Uterus (tissue), 3 donors: ENCODE measurements at regions not wholly inside any gene's neighbourhood (a gene's known extent, or its start where the extent isn't known, plus 50 kb on each side); places are given as distances from the start of the nearest gene placed in this dataset.
A peak's percentile ranks its signal among the peaks of the same experiment; 100 is the strongest.

Experiments used
- DNase-seq, 2 donors: peaks; one replicate each; pipeline ENCODE4 v3.0.0-alpha.2; 2019 to 2020
- H3K27ac ChIP-seq, 2 donors: fragments of 200-600 bp; sonication (generic); 1 replicate in 1 of 2; 2 replicates in 1 of 2; pipeline ENCODE4 v1.5.1; 2016 to 2018
- H3K27me3 ChIP-seq, 2 donors: fragments of 200-600 bp; sonication (generic); one replicate each; pipeline ENCODE4 v1.5.1; 2018 to 2019; ENCODE audit warnings: control low read depth in 1 of 2
- H3K36me3 ChIP-seq, 2 donors: fragments of 200-600 bp; sonication (generic); one replicate each; pipeline ENCODE4 v1.5.1; 2019; ENCODE audit warnings: control low read depth in 1 of 2
- H3K4me1 ChIP-seq, 2 donors: fragments of 200-600 bp; sonication (generic); one replicate each; pipeline ENCODE4 v1.5.1; 2018 to 2019; ENCODE audit warnings: control low read depth in 1 of 2
- H3K4me3 ChIP-seq, 2 donors: fragments of 200-600 bp; sonication (generic); 1 replicate in 1 of 2; 2 replicates in 1 of 2; pipeline ENCODE4 v1.5.1; 2018 to 2019; ENCODE audit warnings: mild to moderate bottlenecking in 1 of 2
- H3K9me3 ChIP-seq, 2 donors: fragments of 200-600 bp; sonication (generic); one replicate each; pipeline ENCODE4 v1.5.1; 2019; ENCODE audit warnings: control low read depth in 1 of 2
- CTCF ChIP-seq, 4 experiments: fragments of 200-600 bp in 2 of 4; fragments of 450-650 bp in 2 of 4; sonication (generic) in 2 of 4; IDR thresholded peaks; one replicate each; pipeline ENCODE4 v1.5.1; 2016 to 2019; ENCODE audit warnings: antibody characterized with exemption in 4 of 4, mild to moderate bottlenecking in 2 of 4, moderate library complexity in 1 of 4
- POLR2A ChIP-seq, 2 donors: fragments of 450-650 bp; IDR thresholded peaks; one replicate each; pipeline ENCODE4 v1.6.1; 2016; ENCODE audit warnings: antibody characterized with exemption in 2 of 2, mild to moderate bottlenecking in 1 of 2, moderate library complexity in 1 of 2
- intact Hi-C: fragments of 100-400 bp; cut with DNase I; formaldehyde crosslinking; loops from one replicate; pipeline ENCODE4 v1.15.1; 2023; ENCODE audit warnings: low total_unique reads
- donor health status: DM: yes; HTN: yes; CAD: no.

GRCh38 chr1:239816081-239816782 is 275.5 kb upstream of the FMN2 start:
- H3K27me3 ChIP-seq, result no peaks in the 10 kb centered on the region
- peak overlapping the region; percentile 86 to 90 for H3K27ac ChIP-seq
- peak; percentile 56 to 78 for DNase-seq
- no peaks in the 10 kb centered on the region for H3K36me3 ChIP-seq
- intact Hi-C loops, result no loop called here
- peaks cover 0 to 9% of the 10 kb centered on the region in 2 donors for H3K4me1 ChIP-seq
- no peak overlapping the region for H3K4me3 ChIP-seq
- no peak for TF ChIP-seq POLR2A (IDR thresholded peaks at IDR 0.05)
- no peak for TF ChIP-seq CTCF (IDR thresholded peaks at IDR 0.05)
- no peaks in the 10 kb centered on the region for H3K9me3 ChIP-seq

GRCh38 chr1:239817276-239817675 is 274.4 kb upstream of the FMN2 start:
- no peak overlapping the region for H3K4me3 ChIP-seq
- no peaks in the 10 kb centered on the region for H3K27me3 ChIP-seq
- DNase-seq, result no peak
- intact Hi-C loops, result no loop called here
- H3K27ac ChIP-seq, result peak overlapping the region; percentile 86 to 90
- peaks cover 0 to 9% of the 10 kb centered on the region in 2 donors for H3K4me1 ChIP-seq
- no peak for TF ChIP-seq CTCF (IDR thresholded peaks at IDR 0.05)
- TF ChIP-seq POLR2A (IDR thresholded peaks at IDR 0.05), result no peak
- no peaks in the 10 kb centered on the region for H3K9me3 ChIP-seq
- no peaks in the 10 kb centered on the region for H3K36me3 ChIP-seq

GRCh38 chr1:239817801-239818200 is 273.9 kb upstream of the FMN2 start:
- H3K4me1 ChIP-seq, result peaks cover 0 to 9% of the 10 kb centered on the region in 2 donors
- H3K4me3 ChIP-seq, result no peak overlapping the region
- H3K27me3 ChIP-seq, result no peaks in the 10 kb centered on the region
- no peaks in the 10 kb centered on the region for H3K9me3 ChIP-seq
- no peak for DNase-seq
- intact Hi-C loops, result no loop called here
- H3K36me3 ChIP-seq, result no peaks in the 10 kb centered on the region
- no peak for TF ChIP-seq POLR2A (IDR thresholded peaks at IDR 0.05)
- TF ChIP-seq CTCF (IDR thresholded peaks at IDR 0.05), result no peak
- H3K27ac ChIP-seq, result peak overlapping the region in 1 of 2 donors; percentile 86

- Histone ChIP-seq H3K36me3 (no peaks in the 10 kb centered on the region), H3K27ac (no peak overlapping the region), H3K27me3 (no peaks in the 10 kb centered on the region), H3K4me3 (no peak overlapping the region), H3K9me3 (no peaks in the 10 kb centered on the region), H3K4me1 (peaks cover 0 to 9% of the 10 kb centered on the region in 2 donors)
- intact Hi-C loops, result no loop called here
- no peak for TF ChIP-seq POLR2A (IDR thresholded peaks at IDR 0.05)
- TF ChIP-seq CTCF (IDR thresholded peaks at IDR 0.05), result no peak
- DNase-seq, result no peak
These were observed 272.6 kb upstream of the FMN2 start for GRCh38 chr1:239819096-239819495.

- intact Hi-C loops, result no loop called here
- no peak for DNase-seq
- Histone ChIP-seq H3K27me3 (no peaks in the 10 kb centered on the region), H3K4me1 (peaks cover 0 to 4% of the 10 kb centered on the region in 2 donors), H3K27ac (no peak overlapping the region), H3K9me3 (no peaks in the 10 kb centered on the region), H3K36me3 (no peaks in the 10 kb centered on the region), H3K4me3 (no peak overlapping the region)
- TF ChIP-seq CTCF (IDR thresholded peaks at IDR 0.05) (no peak), POLR2A (IDR thresholded peaks at IDR 0.05) (no peak)
These were observed 271.9 kb upstream of the FMN2 start for GRCh38 chr1:239819756-239820250.
